ENCODE measurements at regions not wholly inside any gene's neighbourhood (a gene's known extent, or its start where the extent isn't known, plus 50 kb on each side); places are given as distances from the start of the nearest gene placed in this dataset.

- DNase-seq = no peak
Measured at GRCh38 chrX:122440832-122441231, 743.2 kb upstream of the GRIA3 start.

- DNase-seq = no peak
Measured at GRCh38 chrX:122441451-122441850, 742.6 kb upstream of the GRIA3 start.

- DNase-seq = no peak
Measured at GRCh38 chrX:122445466-122445865, 738.6 kb upstream of the GRIA3 start.

GRCh38 chrX:122464341-122464740 lies 719.7 kb upstream of the GRIA3 start:
- DNase-seq = no peak

GRCh38 chrX:122475306-122475705 lies 708.8 kb upstream of the GRIA3 start:
- DNase-seq = no peak

GRCh38 chrX:122500556-122500955 lies 683.5 kb upstream of the GRIA3 start:
- DNase-seq = no peak

GRCh38 chrX:122501652-122502051 lies 682.4 kb upstream of the GRIA3 start:
- no peak for DNase-seq

- no peak for DNase-seq
Measured at GRCh38 chrX:122504026-122504425, 680.1 kb upstream of the GRIA3 start.

GRCh38 chrX:122512561-122513072 lies 671.5 kb upstream of the GRIA3 start:
- DNase-seq = no peak

GRCh38 chrX:122517786-122518185 lies 666.3 kb upstream of the GRIA3 start:
- no peak for DNase-seq

GRCh38 chrX:122545778-122546177 lies 638.3 kb upstream of the GRIA3 start:
- no peak for DNase-seq

GRCh38 chrX:122546269-122546668 lies 637.8 kb upstream of the GRIA3 start:
- DNase-seq = no peak

- DNase-seq = no peak
Measured at GRCh38 chrX:122552286-122552800, 631.7 kb upstream of the GRIA3 start.

- no peak for DNase-seq
Measured at GRCh38 chrX:122555925-122556324, 628.2 kb upstream of the GRIA3 start.

- DNase-seq = no peak
Measured at GRCh38 chrX:122565952-122566351, 618.1 kb upstream of the GRIA3 start.

GRCh38 chrX:122566401-122566800 lies 617.7 kb upstream of the GRIA3 start:
- no peak for DNase-seq

GRCh38 chrX:122567911-122568310 lies 616.2 kb upstream of the GRIA3 start:
- no peak for DNase-seq

- DNase-seq = no peak
Measured at GRCh38 chrX:122572461-122572860, 611.6 kb upstream of the GRIA3 start.

- DNase-seq = no peak
Measured at GRCh38 chrX:122579036-122579435, 605.0 kb upstream of the GRIA3 start.

GRCh38 chrX:122579526-122579925 lies 604.6 kb upstream of the GRIA3 start:
- no peak for DNase-seq

GRCh38 chrX:122582280-122582974 lies 601.7 kb upstream of the GRIA3 start:
- no peak for DNase-seq

- no peak for DNase-seq
Measured at GRCh38 chrX:122582975-122583305, 601.1 kb upstream of the GRIA3 start.

- DNase-seq = no peak
Measured at GRCh38 chrX:122583551-122583950, 600.5 kb upstream of the GRIA3 start.

GRCh38 chrX:122584981-122585380 lies 599.1 kb upstream of the GRIA3 start:
- DNase-seq = no peak

- DNase-seq = no peak
Measured at GRCh38 chrX:122586831-122587230, 597.2 kb upstream of the GRIA3 start.
